ENCODE measurements at regions not wholly inside any gene's neighbourhood (a gene's known extent, or its start where the extent isn't known, plus 50 kb on each side); places are given as distances from the start of the nearest gene placed in this dataset.

- no peak for DNase-seq (ENCODE audit: low spot score)
Observed at GRCh38 chr14:97724265-97724731, 927.1 kb downstream of the VRK1 start.

- DNase-seq (ENCODE audit: low spot score): no peak
Observed at GRCh38 chr14:97726676-97727075, 929.5 kb downstream of the VRK1 start.

DNA sequence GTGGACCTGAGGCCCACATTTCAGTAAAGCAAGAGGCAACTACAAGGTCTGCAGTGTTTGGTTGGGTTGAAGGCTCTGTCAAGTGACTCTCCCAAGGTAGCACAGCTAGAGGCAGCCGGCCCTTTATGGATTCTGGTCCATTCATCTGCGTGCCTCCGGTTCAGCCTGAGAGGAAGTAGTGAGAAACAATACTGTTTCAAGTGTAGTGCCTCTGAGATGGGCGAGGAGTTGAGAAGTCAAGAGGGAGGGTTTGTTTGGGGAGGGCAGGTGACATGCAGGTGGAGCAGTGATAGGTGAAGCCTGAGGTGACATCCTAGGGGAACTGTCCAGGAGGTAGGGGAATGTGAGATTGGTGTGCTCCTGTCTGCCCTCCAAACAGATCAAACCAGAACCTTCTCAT, 933.5 kb downstream of the VRK1 start:
- DNase-seq (ENCODE audit: low spot score): no peak

- DNase-seq (ENCODE audit: low spot score): no peak
Observed at GRCh38 chr14:97731800-97732199, 934.6 kb downstream of the VRK1 start.

GRCh38 chr14:97747316-97747715, 950.1 kb downstream of the VRK1 start:
- no peak for DNase-seq (ENCODE audit: low spot score)

- DNase-seq (ENCODE audit: low spot score): no peak
Observed at GRCh38 chr14:97748616-97749015, 951.4 kb downstream of the VRK1 start.

GRCh38 chr14:97757491-97757890, 960.3 kb downstream of the VRK1 start:
- DNase-seq (ENCODE audit: low spot score): no peak

DNA sequence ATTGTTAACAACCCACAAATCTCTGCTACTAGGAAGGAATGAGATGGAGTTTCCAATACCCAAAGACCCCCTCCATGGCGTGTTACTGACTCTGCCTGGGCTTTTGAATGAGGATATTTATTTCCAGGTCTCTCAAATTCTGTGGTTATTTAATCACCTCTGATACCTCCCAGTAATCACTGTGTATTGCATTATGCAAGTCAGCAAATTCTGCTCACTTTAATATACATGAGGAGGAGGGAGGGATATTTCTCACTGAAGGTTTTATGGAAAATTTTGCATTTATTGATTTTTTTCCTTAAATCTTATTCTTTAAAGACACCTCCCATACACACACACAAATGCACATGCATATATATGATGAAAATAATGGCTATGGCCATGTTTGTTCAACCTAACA, 962.9 kb downstream of the VRK1 start:
- no peak for DNase-seq (ENCODE audit: low spot score)

DNA sequence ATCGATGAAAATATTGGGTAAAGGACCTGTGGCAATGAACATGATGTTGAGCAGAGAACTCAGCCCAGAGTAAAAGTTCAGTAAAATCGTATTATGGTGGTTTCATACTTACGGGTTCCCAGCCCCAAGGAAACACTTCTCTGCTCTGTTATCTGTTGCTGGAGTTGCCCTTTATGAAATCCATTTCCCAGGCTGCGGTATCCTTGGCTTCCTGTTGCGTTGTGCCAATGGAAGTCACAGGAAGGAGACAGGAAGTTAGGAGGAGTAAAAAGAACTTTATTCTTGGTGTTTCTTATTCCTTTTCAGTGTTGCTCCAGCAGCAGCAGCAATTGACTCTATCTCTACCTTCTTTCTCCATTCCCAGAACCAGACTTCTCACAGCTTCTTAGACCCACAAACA, 965.2 kb downstream of the VRK1 start:
- no peak for DNase-seq (ENCODE audit: low spot score)

DNA sequence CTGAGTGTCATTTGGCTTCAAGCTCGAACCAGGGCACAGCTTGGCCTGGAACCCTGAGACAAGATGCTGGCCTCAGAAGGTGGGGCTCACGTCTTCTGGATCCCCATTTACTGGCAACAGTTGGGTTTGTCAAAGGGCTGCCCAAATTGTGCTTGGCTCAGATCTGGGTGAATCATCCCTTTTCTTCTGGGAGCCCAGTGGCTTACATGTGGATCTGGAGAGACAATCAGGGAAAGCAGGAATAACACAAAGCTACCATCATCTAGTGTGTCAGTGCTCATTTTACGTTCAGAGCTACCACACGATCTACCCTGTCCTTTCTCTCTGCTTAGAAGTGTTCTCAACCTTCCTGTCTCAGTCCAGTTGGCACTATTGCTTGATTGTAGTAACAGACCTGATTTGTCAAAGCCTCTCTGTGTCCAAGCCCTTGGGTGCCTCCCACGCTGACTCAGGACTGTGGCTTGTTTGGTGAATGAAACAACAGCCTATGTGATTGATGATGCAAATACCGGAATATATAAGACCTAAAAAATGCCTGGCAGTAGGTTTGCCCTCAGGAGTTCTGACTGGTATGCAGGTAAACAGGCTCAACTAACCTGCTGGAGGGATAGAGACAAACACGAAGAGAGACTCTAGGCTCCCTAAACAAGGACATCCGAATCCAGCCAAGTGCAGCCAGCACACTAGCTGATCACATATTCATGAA, 974.3 kb downstream of the VRK1 start:
- DNase-seq (ENCODE audit: low spot score): no peak

DNA sequence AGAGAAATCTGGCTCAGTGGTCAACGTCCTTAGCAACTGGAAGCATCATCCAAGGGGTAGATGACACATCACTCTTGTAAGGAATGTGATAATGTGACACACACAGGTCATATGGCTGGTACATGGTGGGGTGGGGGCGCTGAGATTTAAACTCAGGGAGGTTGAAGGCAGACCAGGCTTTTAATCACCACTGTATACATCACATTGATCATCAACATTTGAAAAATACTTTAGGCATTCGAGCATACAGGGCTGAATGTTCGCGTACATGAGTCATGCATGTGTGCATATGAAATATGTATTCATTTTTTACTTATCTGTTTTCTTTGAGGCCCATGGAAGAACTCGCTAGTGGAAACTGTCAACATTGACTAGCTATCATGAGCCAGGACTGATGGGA, 976.4 kb downstream of the VRK1 start:
- DNase-seq (ENCODE audit: low spot score): no peak

DNA sequence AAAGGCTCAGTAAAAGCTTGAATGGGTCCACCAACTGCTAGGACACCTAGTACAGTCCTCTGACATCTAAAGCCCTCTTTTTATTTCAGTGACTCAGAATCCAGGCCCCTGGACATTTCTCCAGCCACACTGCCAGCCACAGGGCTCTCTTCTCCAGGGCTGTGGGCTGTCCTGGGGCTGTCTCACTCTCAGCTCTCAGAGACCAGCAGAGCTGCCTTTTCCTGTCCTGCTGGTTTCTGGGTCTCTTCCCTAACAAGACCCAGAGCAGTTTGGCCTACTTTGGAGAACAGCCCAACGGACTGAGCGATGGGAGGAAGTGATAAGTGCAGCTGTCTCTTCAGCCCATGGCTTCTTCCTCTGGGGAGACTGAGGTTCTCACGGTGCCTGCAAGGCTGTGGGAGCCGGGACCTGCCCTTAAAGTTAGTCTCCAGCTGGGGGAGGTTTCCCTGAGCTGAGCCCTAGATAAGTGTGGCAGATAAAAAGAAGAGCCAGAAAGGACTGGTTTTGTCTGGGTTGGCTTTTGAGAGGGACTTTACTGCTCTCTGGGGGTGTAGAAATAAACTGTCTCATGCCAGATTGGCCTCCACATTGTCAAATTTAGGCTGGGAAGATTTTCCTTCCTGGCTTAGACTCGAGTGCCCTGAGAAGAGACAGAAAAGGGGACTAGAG, 979.8 kb downstream of the VRK1 start:
- no peak for DNase-seq (ENCODE audit: low spot score)

DNA sequence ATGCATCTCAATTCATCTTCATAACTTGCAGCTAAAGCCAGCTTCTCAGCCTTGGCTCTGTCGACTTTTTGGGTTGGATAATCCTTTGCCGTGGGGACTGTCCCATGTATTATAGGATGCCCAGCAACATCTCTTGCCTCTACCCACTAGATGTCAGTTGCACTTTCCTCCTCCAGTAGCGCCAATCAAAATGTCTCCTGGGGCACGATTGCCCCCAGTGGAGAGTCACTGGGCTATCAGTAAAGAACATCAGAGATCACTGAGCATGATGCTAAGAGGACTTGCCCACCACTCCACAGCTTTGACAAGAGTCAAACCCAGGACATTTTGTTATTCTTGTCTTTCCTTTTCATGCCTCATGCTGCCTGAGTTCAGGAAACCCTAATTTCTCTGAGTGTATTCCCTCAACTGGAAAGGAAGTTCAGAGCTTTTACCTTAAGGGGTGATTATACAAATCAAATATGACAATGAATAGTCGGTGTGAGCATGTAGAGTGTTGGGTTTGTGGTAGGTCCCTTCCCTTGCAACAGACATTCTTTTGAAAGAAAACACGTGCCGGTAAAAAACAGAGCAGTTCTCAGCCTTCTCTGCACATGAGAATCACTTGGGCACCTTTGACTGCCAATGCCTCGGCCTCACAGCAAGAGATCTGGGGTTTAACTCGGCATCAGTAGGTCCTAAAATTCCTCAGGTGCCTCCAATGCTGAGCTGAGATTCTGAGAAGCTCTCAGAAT, 980.6 kb downstream of the VRK1 start:
- no peak for DNase-seq (ENCODE audit: low spot score)

DNA sequence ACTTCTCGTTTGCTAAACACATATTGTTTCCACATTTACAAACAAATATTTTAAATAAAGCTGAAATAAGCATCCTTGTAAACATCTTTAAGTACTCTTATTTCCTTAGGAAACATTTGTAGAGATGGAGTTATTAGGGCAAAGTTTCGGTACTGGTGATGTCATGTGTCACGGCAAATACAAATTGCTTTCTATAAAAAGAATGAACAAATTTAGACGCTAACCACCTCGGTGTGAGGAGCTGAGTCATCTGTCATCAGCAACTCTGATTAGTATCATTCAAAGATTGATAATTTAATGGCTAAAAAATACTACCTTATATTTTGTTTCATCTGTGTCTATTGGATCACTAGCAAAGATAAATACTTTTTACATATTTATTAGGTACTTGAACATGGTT, 982.0 kb downstream of the VRK1 start:
- no peak for DNase-seq (ENCODE audit: low spot score)

GRCh38 chr14:97780804-97781203, 983.6 kb downstream of the VRK1 start:
- DNase-seq (ENCODE audit: low spot score): no peak

DNA sequence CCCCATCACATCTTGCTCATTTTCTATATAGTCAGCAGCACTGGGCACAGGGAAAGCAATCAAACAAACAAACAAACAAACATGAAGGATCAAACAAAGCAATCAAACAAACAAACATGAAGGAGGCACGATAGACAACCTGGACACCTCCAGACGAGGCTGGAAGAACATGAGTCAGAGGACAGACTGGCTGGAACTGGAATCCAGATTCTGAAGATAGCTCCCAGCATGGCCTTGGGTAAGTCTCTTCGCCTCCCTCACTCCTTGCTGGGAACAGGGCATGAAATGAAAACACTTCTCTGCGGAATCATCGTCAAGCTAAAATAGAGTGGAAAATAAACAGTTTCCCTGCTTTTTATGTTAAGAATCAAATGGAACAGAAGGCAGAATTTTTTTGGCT, 984.8 kb downstream of the VRK1 start:
- DNase-seq (ENCODE audit: low spot score): no peak

GRCh38 chr14:97782871-97783414, 985.8 kb downstream of the VRK1 start:
- no peak for DNase-seq (ENCODE audit: low spot score)

GRCh38 chr14:97785495-97785894, 988.3 kb downstream of the VRK1 start:
- no peak for DNase-seq (ENCODE audit: low spot score)

GRCh38 chr14:97788364-97788763, 991.2 kb downstream of the VRK1 start:
- DNase-seq (ENCODE audit: low spot score): no peak

DNA sequence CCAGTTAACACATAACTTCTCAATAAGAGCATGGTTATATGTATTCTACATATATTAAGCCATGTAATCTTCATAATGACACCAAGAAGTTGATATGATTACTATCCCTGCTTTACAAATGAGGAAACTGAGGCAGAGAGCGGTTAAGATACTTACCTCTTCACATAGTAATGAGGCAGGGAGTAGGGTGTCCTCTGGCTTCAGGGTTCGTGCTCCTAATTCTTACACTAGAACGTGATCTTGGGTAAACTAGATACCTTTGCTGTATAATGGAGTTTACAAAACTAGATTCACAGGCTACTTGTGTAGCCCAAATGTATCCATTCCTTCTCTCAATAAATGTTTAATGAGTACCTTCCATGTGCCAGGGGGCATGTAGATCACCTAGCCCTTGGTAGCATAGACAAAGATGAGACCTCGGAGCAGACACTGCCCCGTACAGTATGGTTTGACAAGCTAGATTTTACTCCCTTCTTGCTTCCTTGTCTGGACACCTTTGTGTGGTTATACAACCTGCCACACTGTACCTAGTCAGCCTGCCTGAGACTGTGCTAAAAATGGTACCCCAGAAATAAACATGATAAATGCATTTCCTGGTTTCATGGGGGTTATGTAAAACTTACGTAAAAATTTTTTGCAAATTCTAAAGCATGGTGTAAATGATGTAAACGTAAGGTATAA, 991.8 kb downstream of the VRK1 start:
- DNase-seq (ENCODE audit: low spot score): no peak

GRCh38 chr14:97791072-97791471, 993.9 kb downstream of the VRK1 start:
- DNase-seq (ENCODE audit: low spot score): no peak

GRCh38 chr14:97791906-97792305, 994.7 kb downstream of the VRK1 start:
- DNase-seq (ENCODE audit: low spot score): no peak
